NCI-H82 treated with DMSO at 0.1 percent for 48 hours (cell line): ENCODE measurements at regions not wholly inside any gene's neighbourhood (a gene's known extent, or its start where the extent isn't known, plus 50 kb on each side); places are given as distances from the start of the nearest gene placed in this dataset.
A peak's percentile ranks its signal among the peaks of the same experiment; 100 is the strongest.

Experiments used
- DNase-seq: peaks from one replicate; lab custom pipeline; 2025; ENCODE audit not compliant: unreplicated experiment; lab: John Stamatoyannopoulos, UW

- DNase-seq, result no peak
Observed at GRCh38 chr1:209343511-209343910, 240.0 kb upstream of the CAMK1G start.

GRCh38 chr1:209344156-209344555 is 239.4 kb upstream of the CAMK1G start:
- no peak for DNase-seq

GRCh38 chr1:209349363-209350308 is 233.9 kb upstream of the CAMK1G start:
- no peak for DNase-seq

- peak; percentile 51 for DNase-seq
Observed at GRCh38 chr1:209353053-209353452, 230.5 kb upstream of the CAMK1G start.

GRCh38 chr1:209354111-209354839 is 229.2 kb upstream of the CAMK1G start:
- peak; percentile 93 for DNase-seq

GRCh38 chr1:209354840-209355165 is 228.7 kb upstream of the CAMK1G start:
- no peak for DNase-seq

GRCh38 chr1:209355415-209355814 is 228.1 kb upstream of the CAMK1G start:
- DNase-seq, result no peak

- no peak for DNase-seq
Observed at GRCh38 chr1:209356976-209357377, 226.5 kb upstream of the CAMK1G start.

- no peak for DNase-seq
Observed at GRCh38 chr1:209363112-209363511, 220.4 kb upstream of the CAMK1G start.

- no peak for DNase-seq
Observed at GRCh38 chr1:209364716-209365115, 218.8 kb upstream of the CAMK1G start.

GRCh38 chr1:209367061-209367772 is 216.3 kb upstream of the CAMK1G start:
- no peak for DNase-seq

- no peak for DNase-seq
Observed at GRCh38 chr1:209368864-209369598, 214.5 kb upstream of the CAMK1G start.

- no peak for DNase-seq
Observed at GRCh38 chr1:209370241-209370995, 213.1 kb upstream of the CAMK1G start.

- no peak for DNase-seq
Observed at GRCh38 chr1:209375097-209375496, 208.4 kb upstream of the CAMK1G start.

- DNase-seq, result no peak
Observed at GRCh38 chr1:209375671-209376365, 207.7 kb upstream of the CAMK1G start.

- no peak for DNase-seq
Observed at GRCh38 chr1:209376774-209377173, 206.7 kb upstream of the CAMK1G start.

GRCh38 chr1:209377995-209378394 is 205.5 kb upstream of the CAMK1G start:
- no peak for DNase-seq

GRCh38 chr1:209379280-209379679 is 204.2 kb upstream of the CAMK1G start:
- no peak for DNase-seq

- DNase-seq, result no peak
Observed at GRCh38 chr1:209380420-209380819, 203.1 kb upstream of the CAMK1G start.
